NCI-H748 (cell line): ENCODE measurements at regions not wholly inside any gene's neighbourhood (a gene's known extent, or its start where the extent isn't known, plus 50 kb on each side); places are given as distances from the start of the nearest gene placed in this dataset.

ENCODE experiments used
- DNase-seq: peaks from one replicate; lab custom pipeline; 2025; ENCODE audit not compliant: unreplicated experiment; lab: John Stamatoyannopoulos, UW

GRCh38 chr20:52411611-52412010 is 220.0 kb upstream of the ZFP64 start:
- DNase-seq, result no peak

- no peak for DNase-seq
Measured at GRCh38 chr20:52410731-52411234, 219.2 kb upstream of the ZFP64 start.

GRCh38 chr20:52410182-52410647 is 218.6 kb upstream of the ZFP64 start:
- DNase-seq, result no peak

- no peak for DNase-seq
Measured at GRCh38 chr20:52405986-52406385, 214.4 kb upstream of the ZFP64 start.

GRCh38 chr20:52405417-52405816 is 213.8 kb upstream of the ZFP64 start:
- DNase-seq, result no peak

GRCh38 chr20:52404671-52405070 is 213.1 kb upstream of the ZFP64 start:
- no peak for DNase-seq

- no peak for DNase-seq
Measured at GRCh38 chr20:52402950-52403349, 211.4 kb upstream of the ZFP64 start.

GRCh38 chr20:52402514-52402913 is 210.9 kb upstream of the ZFP64 start:
- no peak for DNase-seq

GRCh38 chr20:52401431-52401830 is 209.9 kb upstream of the ZFP64 start:
- no peak for DNase-seq

- DNase-seq, result no peak
Measured at GRCh38 chr20:52399352-52399751, 207.8 kb upstream of the ZFP64 start.

DNA sequence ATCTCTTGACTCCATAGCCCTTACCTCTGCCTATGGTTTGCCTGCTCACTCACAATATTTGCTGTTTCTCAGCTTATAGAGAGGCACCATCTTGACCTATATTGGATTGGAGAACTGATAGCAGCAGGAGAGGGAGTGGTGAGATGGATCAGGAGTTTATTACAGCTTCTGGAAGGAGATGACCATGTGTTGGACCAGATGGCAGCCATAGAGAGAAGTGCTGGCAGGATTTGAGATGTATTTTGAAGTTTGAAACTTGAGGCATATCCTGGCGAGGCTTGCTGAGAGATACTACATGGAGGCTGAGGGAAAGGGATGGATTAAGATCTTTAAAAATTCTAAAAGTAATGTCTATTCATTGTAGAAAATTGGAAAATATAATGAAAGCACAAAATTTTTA is 198.0 kb upstream of the ZFP64 start:
- no peak for DNase-seq

DNA sequence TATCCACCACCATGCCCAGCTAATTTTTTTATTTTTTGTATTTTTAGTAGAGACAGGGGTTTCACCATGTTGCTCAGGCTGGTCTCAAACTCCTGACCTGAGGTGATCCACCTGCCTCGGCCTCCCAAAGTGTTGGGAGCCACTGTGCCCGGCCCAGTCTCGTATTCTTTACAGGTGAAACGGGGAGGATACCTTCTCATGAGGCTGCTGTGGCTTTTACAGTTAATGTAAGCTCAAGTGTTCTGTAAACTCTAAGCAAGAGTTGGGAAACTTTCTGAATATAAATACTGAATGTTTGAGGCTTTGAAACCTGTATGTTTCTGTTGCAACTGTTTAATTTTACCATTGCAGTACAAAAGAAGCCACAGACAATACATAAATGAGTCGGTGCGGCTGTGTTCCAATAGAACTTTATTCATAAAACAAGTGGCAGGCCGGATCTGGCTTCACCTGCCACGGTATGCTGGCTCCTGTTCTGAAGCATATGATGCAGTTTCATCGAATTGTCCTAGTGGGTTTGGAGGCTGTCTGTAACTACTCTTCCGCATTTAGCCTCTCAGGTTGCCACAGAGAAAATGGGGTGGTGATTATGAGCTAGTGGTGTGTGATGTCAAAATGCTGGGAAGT is 192.5 kb upstream of the ZFP64 start:
- no peak for DNase-seq

GRCh38 chr20:52382933-52383332 is 191.4 kb upstream of the ZFP64 start:
- no peak for DNase-seq

GRCh38 chr20:52379723-52380336 is 188.3 kb upstream of the ZFP64 start:
- DNase-seq, result peak; percentile 1

GRCh38 chr20:52372169-52372568 is 180.6 kb upstream of the ZFP64 start:
- no peak for DNase-seq

DNA sequence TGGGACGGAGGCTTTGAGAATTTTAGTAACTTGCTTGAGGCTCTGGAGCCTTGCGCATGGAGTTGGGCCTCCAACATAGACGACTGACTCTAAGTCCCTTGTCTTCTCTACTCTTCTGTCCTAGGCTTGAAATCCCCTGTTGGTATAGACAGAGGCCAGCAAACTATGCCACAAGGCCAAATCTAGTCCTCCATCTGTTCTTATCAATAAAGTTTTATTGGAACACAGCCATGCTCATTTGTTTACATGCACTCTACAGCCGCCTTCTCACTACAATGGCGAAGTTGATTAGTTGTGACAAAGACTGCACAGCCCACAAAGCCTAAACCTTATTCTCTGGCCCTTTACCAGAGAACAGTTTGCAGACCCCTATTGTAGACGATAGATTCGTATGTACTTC is 174.1 kb upstream of the ZFP64 start:
- no peak for DNase-seq

DNA sequence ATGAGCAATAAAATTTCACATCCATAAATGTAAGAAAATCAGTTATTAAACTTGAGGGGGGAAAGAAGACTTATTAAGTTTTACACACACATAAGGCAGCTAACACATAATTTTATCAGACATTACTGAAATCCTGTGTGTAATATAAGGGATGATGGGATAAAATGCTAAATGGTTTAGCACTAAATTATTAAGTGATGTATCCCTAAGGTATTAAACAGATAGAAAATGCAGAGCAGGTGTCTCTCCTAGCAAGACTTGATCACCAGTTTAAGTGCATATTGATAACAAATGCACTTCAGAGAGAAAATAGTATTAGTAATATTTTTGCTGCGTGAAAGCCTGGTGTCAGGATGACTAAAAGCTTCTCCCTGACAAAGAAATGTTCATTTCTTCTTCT is 172.8 kb upstream of the ZFP64 start:
- no peak for DNase-seq

GRCh38 chr20:52361650-52362049 is 170.1 kb upstream of the ZFP64 start:
- DNase-seq, result no peak

- DNase-seq, result no peak
Measured at GRCh38 chr20:52349806-52350205, 158.2 kb upstream of the ZFP64 start.

- DNase-seq, result no peak
Measured at GRCh38 chr20:52348434-52348833, 156.9 kb upstream of the ZFP64 start.

- DNase-seq, result no peak
Measured at GRCh38 chr20:52346797-52347196, 155.2 kb upstream of the ZFP64 start.

GRCh38 chr20:52342913-52343312 is 151.3 kb upstream of the ZFP64 start:
- no peak for DNase-seq
